ENCODE measurements at regions not wholly inside any gene's neighbourhood (a gene's known extent, or its start where the extent isn't known, plus 50 kb on each side); places are given as distances from the start of the nearest gene placed in this dataset.
"Not testable (repeated sequence)": the region's sequence is repeated elsewhere in the genome, so short reads cannot be mapped to it uniquely, and the experiment has no call there.

DNA sequence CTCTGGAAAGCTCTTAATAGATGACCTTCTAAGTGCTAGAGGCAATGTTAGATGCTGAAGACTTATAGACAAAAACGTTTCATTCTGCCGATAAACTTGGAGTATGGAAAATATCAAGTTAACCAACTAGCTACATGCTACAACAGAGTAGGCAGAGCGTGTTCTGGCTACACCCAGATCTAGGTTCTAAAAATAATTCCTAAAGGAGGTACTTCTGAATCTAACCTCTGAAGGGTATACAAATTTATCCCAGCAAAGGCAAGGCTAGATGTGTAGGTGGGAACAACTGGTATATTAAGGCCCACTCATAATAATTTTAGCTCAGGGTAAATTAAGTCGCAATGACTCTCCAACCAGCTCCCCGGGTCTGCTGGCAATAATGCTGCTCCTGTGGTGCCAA is 67.6 kb upstream of the NBPF26 start:
- DNase-seq (ENCODE audit: low spot score); ATAC-seq: not testable (repeated sequence)

DNA sequence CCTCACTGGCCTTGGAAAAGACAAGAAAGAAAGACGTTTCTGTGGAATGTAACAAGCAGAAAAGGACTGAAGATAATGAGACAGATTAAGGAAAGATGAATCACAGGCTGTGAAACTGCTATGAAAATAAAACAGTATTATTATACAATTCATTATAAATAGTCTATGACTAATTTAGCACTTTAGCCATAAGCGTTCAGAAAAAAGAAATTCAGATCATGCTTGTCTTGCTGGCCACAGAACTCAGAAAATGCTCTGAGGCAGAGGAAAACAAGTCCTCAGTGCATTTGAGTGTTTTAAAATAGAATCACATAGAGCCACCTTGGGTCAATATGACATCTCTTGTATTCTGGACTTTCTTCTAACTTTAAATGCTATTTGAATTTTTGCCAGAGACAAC is 65.9 kb upstream of the NBPF26 start:
- not testable (repeated sequence) for DNase-seq (ENCODE audit: low spot score)
- peak; percentile 41 for ATAC-seq

DNA sequence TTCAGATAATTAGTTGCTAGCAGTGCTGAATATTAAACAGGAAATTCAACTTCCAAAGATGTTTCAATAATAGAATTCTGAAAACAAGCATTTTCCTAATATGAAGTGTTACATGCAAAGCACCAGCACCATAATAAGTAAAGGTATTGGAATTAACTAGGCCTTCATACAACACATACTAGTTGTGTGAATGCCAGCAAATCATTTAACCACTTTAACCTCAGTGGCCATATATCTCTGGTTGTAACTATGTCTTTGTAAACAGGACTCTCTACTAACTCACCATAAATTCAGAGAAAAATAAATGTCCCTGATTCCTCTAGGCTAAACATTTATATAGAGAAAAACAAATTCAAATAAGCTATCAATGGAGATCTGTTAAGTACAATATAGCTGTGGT is 65.1 kb upstream of the NBPF26 start:
- not testable (repeated sequence) for ATAC-seq; DNase-seq (ENCODE audit: low spot score)

DNA sequence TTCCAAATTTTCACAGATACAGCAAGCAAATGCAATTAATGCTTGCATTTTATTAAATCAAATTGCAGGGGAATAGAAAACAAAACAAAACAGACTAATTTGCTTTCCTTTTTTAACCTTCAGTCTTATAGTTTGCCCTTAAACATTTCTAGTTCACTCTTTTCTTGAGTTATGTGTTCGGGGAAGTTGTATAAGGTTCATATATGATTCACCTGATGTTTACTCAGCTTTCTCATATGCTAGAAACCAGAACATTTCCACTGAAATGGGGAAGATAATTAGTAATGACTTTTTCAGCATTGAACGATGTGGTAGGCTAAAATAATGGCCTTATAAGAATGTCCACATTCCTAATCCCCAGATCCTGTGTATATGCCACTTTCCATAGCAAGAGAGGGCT is 64.6 kb upstream of the NBPF26 start:
- ATAC-seq; DNase-seq (ENCODE audit: low spot score): not testable (repeated sequence)

DNA sequence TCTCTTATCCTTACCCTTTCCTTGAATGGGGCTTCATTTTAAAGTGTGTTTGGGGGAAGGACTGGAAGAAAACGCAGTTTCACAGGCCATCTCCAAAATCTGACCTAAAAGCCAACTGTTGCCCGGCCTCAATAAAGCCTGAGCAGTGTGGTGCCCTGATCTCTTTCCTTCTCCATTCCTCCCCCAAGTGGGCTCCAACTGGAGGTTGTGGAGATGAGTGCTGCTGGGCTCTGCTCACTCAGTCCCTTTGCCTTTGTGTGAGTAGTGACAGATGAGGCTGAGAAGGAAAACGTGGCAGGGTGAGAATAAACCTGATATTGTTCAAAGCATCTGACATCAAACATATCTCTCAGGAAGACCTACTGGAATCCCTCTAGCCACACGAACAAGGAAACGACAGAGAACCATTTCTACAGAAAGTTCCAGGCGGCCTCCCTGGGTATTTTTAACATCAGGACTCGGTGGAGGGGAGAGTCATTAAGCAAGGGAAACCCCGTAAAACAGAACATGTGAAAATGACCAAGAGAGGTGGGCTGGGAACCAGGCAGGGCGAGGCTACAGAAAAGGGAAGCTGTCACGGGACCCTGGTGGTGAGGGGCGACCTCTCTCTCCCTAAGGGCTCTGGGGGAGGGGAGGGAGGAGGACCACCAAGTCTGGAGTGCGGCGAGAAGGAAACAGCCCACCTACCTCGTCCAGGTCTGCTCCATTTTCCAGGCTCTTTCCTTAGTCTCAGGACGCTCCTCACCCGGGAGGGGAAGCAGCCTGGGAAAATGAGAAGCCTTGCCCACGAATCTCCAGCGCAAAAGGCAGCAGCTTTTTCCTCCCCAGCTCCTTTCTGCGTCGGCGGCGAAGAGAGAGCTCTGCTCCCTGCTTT is 59.1 kb upstream of the NBPF26 start:
- ATAC-seq (peak; percentile 58), DNase-seq (ENCODE audit: low spot score) (peak; percentile 35)

DNA sequence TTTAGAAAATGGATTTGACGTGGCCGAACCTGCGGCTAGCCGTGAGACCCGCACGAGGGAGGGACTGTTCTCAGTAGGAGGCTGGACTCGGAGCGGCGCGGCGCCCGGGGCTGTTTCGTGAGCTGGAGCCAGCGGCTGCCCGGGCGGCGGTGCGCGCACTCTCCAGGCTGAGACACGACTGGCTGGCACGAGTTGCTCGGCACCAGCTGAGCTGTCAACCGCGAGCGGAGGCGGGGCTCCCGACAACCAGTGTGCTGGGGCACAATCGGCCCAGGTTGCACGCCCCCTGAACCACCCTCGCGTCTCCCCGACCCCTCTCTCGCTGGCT is 58.5 kb upstream of the NBPF26 start:
- peak; percentile 60 for DNase-seq (ENCODE audit: low spot score)

GRCh38 chr1:120668187-120668586 is 55.6 kb upstream of the NBPF26 start:
- DNase-seq (ENCODE audit: low spot score); ATAC-seq: not testable (repeated sequence)

More for the DNA sequence above, 58.5 kb upstream of the NBPF26 start:
- peak; percentile 99 for ATAC-seq
